ENCODE measurements at regions not wholly inside any gene's neighbourhood (a gene's known extent, or its start where the extent isn't known, plus 50 kb on each side); places are given as distances from the start of the nearest gene placed in this dataset.

- Histone ChIP-seq H3K4me1 (ENCODE audit: insufficient read depth, low read length) (no peaks in the 10 kb centered on the region), H3K27me3 (ENCODE audit: control insufficient read depth in 1 of 2, insufficient read depth in 2 of 2, low read length in 2 of 2) (no peaks in the 10 kb centered on the region), H3K27ac (ENCODE audit: low read depth in 1 of 2, low read length in 2 of 2) (no peak overlapping the region), H3K4me3 (ENCODE audit: low read length) (no peak overlapping the region), H3K9me3 (ENCODE audit: control insufficient read depth in 1 of 2, insufficient read depth in 1 of 2, low read length in 2 of 2) (peaks cover 0 to 9% of the 10 kb centered on the region in 2 experiments), H3K36me3 (ENCODE audit: insufficient read depth, low read length) (no peaks in the 10 kb centered on the region)
- Mint-ChIP-seq H3K9me3 (peaks cover 6% of the 10 kb centered on the region), H3K27ac (no peak overlapping the region), H3K4me3 (no peak overlapping the region), H3K4me1 (ENCODE audit: low read depth) (no peaks in the 10 kb centered on the region), H3K36me3 (ENCODE audit: low read depth) (no peaks in the 10 kb centered on the region), H3K27me3 (no peaks in the 10 kb centered on the region)
- intact Hi-C loops (cut with DNase I, micrococcal nuclease), result no loop called here
- POLR2A ChIA-PET, result no interaction called here
- DNase-seq (no peak), ATAC-seq (ENCODE audit: poor library complexity) (no peak)
- TF ChIP-seq CTCF (IDR thresholded peaks at IDR 0.05), result no peak
- CTCF ChIA-PET, result no interaction called here
These were observed 448.8 kb upstream of the BTBD3 start for GRCh38 chr20:11468880-11469279.

DNA sequence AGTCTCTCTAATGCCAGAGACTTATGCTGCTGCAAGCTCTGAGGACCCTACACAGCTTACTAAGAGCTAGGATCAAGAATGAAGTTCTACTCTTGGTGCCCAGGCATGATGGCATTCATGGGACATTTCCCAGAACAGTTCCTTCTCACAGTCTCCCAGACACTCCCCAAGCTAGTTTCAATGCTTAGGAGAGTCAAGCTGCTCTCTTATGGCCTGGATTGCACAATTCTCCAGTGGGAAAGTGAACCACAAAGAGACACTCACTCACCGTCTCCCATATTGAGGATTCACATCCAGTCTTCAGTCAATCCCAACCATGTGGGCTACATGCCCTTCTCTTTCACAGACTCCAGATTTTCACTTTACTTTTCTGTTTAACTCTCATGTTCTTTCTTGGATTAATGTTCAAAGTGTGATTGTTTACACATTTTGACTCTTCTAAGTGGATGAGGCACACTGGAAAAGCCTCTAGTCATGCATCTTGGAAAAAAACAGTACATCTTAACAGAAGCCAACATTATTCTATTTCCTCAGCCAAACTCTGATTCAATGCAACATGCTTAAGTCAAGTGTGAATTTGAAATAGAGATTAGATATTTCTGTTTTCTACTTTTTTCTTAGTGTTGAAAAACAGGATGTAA lies 447.8 kb upstream of the BTBD3 start:
- no peak overlapping the region for H3K27ac ChIP-seq (ENCODE audit: low read depth in 1 of 2, low read length in 2 of 2)
- no peaks in the 10 kb centered on the region for H3K27me3 ChIP-seq (ENCODE audit: control insufficient read depth in 1 of 2, insufficient read depth in 2 of 2, low read length in 2 of 2)
- Mint-ChIP-seq H3K36me3 (ENCODE audit: low read depth) (no peaks in the 10 kb centered on the region), H3K9me3 (peaks cover 7% of the 10 kb centered on the region), H3K27me3 (no peaks in the 10 kb centered on the region), H3K4me1 (ENCODE audit: low read depth) (no peaks in the 10 kb centered on the region), H3K27ac (no peak overlapping the region), H3K4me3 (no peak overlapping the region)
- H3K4me3 ChIP-seq (ENCODE audit: low read length), result no peak overlapping the region
- no peak for TF ChIP-seq CTCF (IDR thresholded peaks at IDR 0.05)
- no peaks in the 10 kb centered on the region for H3K4me1 ChIP-seq (ENCODE audit: insufficient read depth, low read length)
- ChIA-PET POLR2A (no interaction called here), CTCF (no interaction called here)
- H3K9me3 ChIP-seq (ENCODE audit: control insufficient read depth in 1 of 2, insufficient read depth in 1 of 2, low read length in 2 of 2), result peaks cover 0 to 11% of the 10 kb centered on the region in 2 experiments
- intact Hi-C loops (cut with DNase I, micrococcal nuclease), result no loop called here
- DNase-seq (no peak), ATAC-seq (ENCODE audit: poor library complexity) (no peak)
- no peaks in the 10 kb centered on the region for H3K36me3 ChIP-seq (ENCODE audit: insufficient read depth, low read length)

GRCh38 chr20:11473983-11474382 lies 443.7 kb upstream of the BTBD3 start:
- H3K4me1 Mint-ChIP-seq (ENCODE audit: low read depth), result no peaks in the 10 kb centered on the region
- CTCF ChIA-PET, result no interaction called here
- DNase-seq (no peak), ATAC-seq (ENCODE audit: poor library complexity) (no peak)
- intact Hi-C loops (cut with DNase I, micrococcal nuclease), result no loop called here
- no peaks in the 10 kb centered on the region for H3K36me3 Mint-ChIP-seq (ENCODE audit: low read depth)
- Histone ChIP-seq H3K9me3 (ENCODE audit: control insufficient read depth in 1 of 2, insufficient read depth in 1 of 2, low read length in 2 of 2) (peaks cover 0 to 16% of the 10 kb centered on the region in 2 experiments), H3K27me3 (ENCODE audit: control insufficient read depth in 1 of 2, insufficient read depth in 2 of 2, low read length in 2 of 2) (no peaks in the 10 kb centered on the region), H3K36me3 (ENCODE audit: insufficient read depth, low read length) (no peaks in the 10 kb centered on the region), H3K4me3 (ENCODE audit: low read length) (no peak overlapping the region), H3K4me1 (ENCODE audit: insufficient read depth, low read length) (no peaks in the 10 kb centered on the region), H3K27ac (ENCODE audit: low read depth in 1 of 2, low read length in 2 of 2) (no peak overlapping the region)
- H3K4me3 Mint-ChIP-seq, result no peak overlapping the region
- POLR2A ChIA-PET, result no interaction called here
- H3K27me3 Mint-ChIP-seq, result no peaks in the 10 kb centered on the region
- H3K9me3 Mint-ChIP-seq, result peaks cover 4% of the 10 kb centered on the region
- no peak overlapping the region for H3K27ac Mint-ChIP-seq
- no peak for TF ChIP-seq CTCF (IDR thresholded peaks at IDR 0.05)

Data from CD4-positive, alpha-beta T cell (primary cell).